GM23338 (cell line): ENCODE measurements at regions not wholly inside any gene's neighbourhood (a gene's known extent, or its start where the extent isn't known, plus 50 kb on each side); places are given as distances from the start of the nearest gene placed in this dataset.

Source experiments
- EZH2 ChIP-seq: fragments of 200-600 bp; sonication (generic); IDR thresholded peaks from one replicate; pipeline ENCODE4 v1.8.0; 2017; ENCODE audit warnings: antibody characterized with exemption, mild to moderate bottlenecking, low read depth; ENCODE audit not compliant: unreplicated experiment
- EZH2phosphoT487 ChIP-seq: fragments of 200-600 bp; sonication (generic); IDR thresholded peaks from one replicate; pipeline ENCODE4 v1.8.1; 2018; ENCODE audit warnings: antibody characterized with exemption; ENCODE audit not compliant: unreplicated experiment
- JUNB ChIP-seq: IDR thresholded peaks from one replicate; pipeline ENCODE4 v1.6.1; 2016; ENCODE audit warnings: antibody characterized with exemption; ENCODE audit not compliant: unreplicated experiment
- NANOG ChIP-seq: IDR thresholded peaks from 2 replicates; pipeline ENCODE4 v1.6.1; 2016; ENCODE audit warnings: antibody characterized with exemption, borderline replicate concordance
- TF ChIP-seq, protein P1 (sequence below), 2 experiments: fragments of 200-600 bp in 1 of 2; sonication (generic) in 1 of 2; conservative IDR thresholded peaks; 2 replicates each; pipeline versions ENCODE4 v1.5.1 to v1.6.1; 2016 to 2017; ENCODE audit warnings: antibody characterized with exemption in 2 of 2, low read depth in 2 of 2, mild to moderate bottlenecking in 2 of 2, moderate library complexity in 1 of 2
- TF ChIP-seq, protein P2 (sequence below): IDR thresholded peaks from 2 replicates; pipeline ENCODE4 v1.6.1; 2016; ENCODE audit warnings: antibody characterized with exemption
- TF ChIP-seq, protein P3 (sequence below): IDR thresholded peaks from one replicate; pipeline ENCODE4 v1.6.1; 2018; ENCODE audit warnings: antibody characterized with exemption; ENCODE audit not compliant: unreplicated experiment

DNA sequence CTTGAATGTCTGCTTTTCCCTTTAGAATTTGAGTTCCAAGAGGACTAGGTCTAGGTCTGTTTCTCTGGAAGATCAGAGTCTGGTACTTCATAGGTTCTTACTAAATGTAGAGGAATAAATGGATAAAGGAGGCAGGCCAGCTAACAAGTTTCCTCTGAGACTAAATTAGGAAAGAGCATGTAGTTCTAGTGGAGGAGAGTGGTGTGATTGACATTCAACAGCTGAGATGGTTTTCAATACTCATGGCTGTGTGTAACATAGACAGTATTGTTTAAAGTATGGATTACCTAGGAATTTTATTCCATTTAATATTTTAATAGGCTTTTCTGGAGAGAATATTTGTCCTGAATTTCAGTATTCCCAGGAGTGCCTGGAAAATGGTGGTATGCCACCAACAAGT is 364.7 kb downstream of the METTL15 start:
- TF ChIP-seq, protein P1, sequence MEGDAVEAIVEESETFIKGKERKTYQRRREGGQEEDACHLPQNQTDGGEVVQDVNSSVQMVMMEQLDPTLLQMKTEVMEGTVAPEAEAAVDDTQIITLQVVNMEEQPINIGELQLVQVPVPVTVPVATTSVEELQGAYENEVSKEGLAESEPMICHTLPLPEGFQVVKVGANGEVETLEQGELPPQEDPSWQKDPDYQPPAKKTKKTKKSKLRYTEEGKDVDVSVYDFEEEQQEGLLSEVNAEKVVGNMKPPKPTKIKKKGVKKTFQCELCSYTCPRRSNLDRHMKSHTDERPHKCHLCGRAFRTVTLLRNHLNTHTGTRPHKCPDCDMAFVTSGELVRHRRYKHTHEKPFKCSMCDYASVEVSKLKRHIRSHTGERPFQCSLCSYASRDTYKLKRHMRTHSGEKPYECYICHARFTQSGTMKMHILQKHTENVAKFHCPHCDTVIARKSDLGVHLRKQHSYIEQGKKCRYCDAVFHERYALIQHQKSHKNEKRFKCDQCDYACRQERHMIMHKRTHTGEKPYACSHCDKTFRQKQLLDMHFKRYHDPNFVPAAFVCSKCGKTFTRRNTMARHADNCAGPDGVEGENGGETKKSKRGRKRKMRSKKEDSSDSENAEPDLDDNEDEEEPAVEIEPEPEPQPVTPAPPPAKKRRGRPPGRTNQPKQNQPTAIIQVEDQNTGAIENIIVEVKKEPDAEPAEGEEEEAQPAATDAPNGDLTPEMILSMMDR (conservative IDR thresholded peaks at IDR 0.05; ENCODE audit: low read depth in 2 of 2): no peak
- TF ChIP-seq EZH2 (no peak), JUNB (no peak), NANOG (no peak), EZH2phosphoT487 (no peak)
- TF ChIP-seq, protein P2, sequence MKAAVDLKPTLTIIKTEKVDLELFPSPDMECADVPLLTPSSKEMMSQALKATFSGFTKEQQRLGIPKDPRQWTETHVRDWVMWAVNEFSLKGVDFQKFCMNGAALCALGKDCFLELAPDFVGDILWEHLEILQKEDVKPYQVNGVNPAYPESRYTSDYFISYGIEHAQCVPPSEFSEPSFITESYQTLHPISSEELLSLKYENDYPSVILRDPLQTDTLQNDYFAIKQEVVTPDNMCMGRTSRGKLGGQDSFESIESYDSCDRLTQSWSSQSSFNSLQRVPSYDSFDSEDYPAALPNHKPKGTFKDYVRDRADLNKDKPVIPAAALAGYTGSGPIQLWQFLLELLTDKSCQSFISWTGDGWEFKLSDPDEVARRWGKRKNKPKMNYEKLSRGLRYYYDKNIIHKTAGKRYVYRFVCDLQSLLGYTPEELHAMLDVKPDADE: no peak
- TF ChIP-seq, protein P3, sequence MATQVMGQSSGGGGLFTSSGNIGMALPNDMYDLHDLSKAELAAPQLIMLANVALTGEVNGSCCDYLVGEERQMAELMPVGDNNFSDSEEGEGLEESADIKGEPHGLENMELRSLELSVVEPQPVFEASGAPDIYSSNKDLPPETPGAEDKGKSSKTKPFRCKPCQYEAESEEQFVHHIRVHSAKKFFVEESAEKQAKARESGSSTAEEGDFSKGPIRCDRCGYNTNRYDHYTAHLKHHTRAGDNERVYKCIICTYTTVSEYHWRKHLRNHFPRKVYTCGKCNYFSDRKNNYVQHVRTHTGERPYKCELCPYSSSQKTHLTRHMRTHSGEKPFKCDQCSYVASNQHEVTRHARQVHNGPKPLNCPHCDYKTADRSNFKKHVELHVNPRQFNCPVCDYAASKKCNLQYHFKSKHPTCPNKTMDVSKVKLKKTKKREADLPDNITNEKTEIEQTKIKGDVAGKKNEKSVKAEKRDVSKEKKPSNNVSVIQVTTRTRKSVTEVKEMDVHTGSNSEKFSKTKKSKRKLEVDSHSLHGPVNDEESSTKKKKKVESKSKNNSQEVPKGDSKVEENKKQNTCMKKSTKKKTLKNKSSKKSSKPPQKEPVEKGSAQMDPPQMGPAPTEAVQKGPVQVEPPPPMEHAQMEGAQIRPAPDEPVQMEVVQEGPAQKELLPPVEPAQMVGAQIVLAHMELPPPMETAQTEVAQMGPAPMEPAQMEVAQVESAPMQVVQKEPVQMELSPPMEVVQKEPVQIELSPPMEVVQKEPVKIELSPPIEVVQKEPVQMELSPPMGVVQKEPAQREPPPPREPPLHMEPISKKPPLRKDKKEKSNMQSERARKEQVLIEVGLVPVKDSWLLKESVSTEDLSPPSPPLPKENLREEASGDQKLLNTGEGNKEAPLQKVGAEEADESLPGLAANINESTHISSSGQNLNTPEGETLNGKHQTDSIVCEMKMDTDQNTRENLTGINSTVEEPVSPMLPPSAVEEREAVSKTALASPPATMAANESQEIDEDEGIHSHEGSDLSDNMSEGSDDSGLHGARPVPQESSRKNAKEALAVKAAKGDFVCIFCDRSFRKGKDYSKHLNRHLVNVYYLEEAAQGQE: no peak
